SKM-1 (cell line): ENCODE measurements at regions not wholly inside any gene's neighbourhood (a gene's known extent, or its start where the extent isn't known, plus 50 kb on each side); places are given as distances from the start of the nearest gene placed in this dataset.
"Not testable (repeated sequence)": the region's sequence is repeated elsewhere in the genome, so short reads cannot be mapped to it uniquely, and the experiment has no call there.

Source experiments
- DNase-seq: peaks from one replicate; lab custom pipeline; 2025; ENCODE audit not compliant: unreplicated experiment; lab: John Stamatoyannopoulos, UW

DNA sequence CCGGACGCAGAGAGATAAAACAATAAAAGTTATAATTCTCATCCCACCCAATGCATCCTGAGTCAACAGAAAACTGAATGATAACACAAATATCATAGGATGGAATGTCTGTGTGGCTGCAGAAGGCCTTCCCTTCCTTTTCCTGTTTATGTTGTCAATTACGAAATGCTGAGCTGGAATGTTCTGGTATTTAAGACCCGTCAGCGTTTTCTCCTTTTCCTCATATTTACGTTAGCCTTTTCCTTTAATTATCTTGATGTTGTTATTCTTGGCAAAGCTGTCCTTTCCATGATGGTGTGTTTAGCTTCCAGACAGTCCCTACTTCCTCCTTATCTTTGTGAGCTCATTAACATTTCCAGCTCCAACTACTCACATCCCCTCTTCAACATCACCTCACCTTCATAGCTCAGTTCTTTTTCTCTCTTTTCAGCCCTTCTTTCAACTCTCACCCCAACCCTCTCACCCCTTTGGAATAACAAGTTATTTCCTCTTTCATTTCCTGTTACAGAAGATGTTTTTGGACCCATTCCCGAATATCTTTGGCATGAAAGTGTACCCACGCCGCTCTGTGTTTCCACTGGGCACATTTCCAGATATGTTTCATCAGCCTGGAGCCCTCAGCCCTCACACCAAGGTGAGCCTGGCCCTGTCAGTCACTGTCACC lies 221.6 kb downstream of the NR2F1-AS1 start:
- no peak for DNase-seq

DNA sequence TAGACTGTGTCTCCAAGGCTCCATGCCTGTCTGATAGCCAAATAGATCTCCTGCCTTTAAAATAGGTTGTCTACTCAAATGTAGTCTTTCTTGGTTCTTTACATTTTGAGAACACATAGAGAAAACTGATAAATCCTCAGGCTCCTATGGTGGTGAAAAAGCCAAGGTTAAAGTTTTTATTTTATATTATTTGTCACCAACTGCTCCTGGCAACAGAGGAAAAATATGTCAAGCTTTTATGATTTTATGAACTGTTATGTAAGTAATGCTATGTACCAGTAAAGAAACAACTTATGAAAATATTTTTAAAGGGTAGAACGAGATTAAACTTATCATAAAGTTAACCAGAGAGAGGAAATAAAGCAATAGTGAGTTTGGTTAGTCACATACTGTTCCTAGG lies 222.8 kb downstream of the NR2F1-AS1 start:
- no peak for DNase-seq

GRCh38 chr5:93357686-93358085 lies 223.3 kb downstream of the NR2F1-AS1 start:
- DNase-seq = no peak

DNA sequence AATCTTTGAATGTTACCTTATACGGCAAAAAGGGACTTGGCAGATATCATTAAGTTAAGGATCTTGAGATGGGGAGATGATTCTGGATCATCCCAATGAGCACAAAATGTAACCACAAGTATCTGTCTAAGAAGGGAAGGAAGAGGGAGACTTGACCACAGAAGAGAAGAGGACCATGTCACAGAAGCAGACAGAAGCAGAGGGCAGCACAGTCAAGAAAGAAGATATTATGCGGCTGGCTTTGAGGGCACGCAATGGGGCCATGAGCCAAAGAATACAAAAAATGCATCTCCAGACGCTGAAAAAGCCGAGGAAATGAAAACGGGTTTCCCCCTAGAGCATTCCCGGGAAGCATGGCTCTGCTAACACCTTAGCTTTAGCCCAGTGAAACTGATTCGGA lies 225.3 kb downstream of the NR2F1-AS1 start:
- DNase-seq = no peak

GRCh38 chr5:93352186-93352585 lies 228.8 kb downstream of the NR2F1-AS1 start:
- DNase-seq = no peak

DNA sequence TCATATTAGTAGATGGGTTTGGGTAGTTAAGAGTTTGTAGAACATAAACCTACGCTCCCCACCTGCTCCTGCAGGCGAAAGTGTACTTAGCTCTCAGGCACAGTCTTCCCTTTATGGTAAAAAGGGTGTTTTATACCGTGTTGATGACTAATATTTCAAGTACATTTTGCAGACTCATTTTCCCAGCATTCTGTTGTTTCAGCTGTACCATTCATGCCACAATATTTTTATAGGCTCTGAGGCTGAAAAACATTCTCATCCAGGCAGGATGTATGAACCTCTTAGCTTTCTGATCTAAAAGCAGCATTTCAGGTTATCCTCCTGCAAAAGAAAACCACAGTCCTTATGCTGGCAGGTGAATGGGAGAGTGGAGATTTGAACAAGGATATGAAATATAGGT lies 231.4 kb downstream of the NR2F1-AS1 start:
- DNase-seq = no peak

DNA sequence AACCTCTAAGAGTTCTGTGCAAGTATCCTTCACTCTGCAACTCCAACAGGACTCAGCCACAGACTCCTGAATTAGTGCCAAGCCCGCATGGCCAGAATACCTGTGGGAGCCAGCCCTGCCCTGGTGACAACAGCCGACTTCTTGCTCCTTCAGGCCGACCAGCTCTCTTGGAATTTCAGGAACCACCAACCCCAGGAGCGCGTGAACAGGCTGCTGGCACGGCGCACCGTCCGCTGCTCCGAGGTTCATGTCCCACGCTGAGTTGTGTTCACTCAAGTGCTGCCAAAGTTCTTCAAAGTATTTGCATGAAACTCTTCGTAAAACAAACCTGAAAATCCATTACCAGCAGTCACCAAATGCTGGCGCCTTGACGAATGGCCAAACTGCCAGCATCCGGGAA lies 232.8 kb downstream of the NR2F1-AS1 start:
- DNase-seq = no peak

- not testable (repeated sequence) for DNase-seq
These were observed 234.2 kb downstream of the NR2F1-AS1 start for GRCh38 chr5:93346850-93347249.

DNA sequence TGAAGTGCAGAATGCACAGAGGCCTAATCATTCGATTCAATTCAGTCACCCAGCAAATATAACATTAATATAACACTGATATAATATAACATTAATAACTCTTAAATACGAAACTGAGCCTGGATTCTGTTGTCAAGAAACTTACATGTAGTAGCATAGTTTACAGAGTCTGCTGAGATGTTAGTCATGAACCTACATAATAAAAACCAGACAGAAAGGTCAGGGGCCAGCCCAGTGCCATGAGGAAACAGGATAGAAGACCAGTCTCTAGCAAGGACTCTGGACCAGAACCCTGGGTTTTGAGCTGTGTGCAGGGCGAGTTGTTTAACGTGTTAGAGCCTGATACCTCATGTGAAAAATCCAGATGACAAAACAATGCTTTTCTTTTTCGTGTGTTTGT lies 234.7 kb downstream of the NR2F1-AS1 start:
- no peak for DNase-seq

GRCh38 chr5:93343570-93343969 lies 237.4 kb downstream of the NR2F1-AS1 start:
- DNase-seq = no peak

DNA sequence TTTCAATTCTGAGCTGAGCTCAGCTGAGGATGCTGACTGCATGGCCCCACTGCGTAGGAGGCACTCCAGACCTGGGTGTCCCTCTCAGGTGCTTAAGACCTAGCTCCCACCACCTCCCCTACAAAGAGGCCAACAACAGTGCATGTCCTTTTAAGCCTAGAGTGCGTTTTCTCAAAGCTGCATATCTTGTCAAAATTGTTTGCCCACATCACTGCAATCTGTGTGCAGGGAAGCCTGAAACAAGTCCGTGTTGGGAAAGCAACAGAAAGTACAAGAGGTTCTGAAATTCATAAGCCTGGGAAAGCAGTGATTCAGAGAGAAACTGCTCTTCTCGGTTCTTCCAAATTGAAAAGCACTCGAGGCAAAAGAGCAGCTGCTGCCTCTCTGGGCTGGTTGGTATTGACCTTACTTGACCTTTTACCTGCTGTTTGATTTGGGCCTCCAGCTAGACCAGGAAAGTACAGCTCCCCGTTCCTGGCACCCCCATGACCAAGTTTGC lies 238.4 kb downstream of the NR2F1-AS1 start:
- no peak for DNase-seq

DNA sequence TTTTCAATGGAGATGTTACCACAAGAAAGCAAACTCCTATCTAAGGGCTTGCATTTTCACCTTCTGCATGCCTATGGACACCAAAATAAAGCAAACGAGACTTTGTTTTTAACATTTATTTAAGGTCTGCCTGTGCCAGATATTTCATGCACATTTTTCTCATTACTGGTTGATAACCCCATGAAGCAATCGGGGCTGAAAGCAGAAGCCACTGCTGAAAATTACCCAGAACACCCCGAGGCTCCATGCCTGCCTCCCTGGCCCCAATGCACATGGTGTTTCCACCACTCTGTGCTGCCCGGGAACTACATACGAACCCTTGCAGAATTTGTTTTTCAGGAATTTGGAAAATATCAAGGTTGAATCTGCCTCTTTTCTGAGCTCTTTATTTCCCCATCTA lies 240.1 kb downstream of the NR2F1-AS1 start:
- DNase-seq = no peak

- DNase-seq = no peak
These were observed 243.9 kb downstream of the NR2F1-AS1 start for GRCh38 chr5:93337138-93337537.

DNA sequence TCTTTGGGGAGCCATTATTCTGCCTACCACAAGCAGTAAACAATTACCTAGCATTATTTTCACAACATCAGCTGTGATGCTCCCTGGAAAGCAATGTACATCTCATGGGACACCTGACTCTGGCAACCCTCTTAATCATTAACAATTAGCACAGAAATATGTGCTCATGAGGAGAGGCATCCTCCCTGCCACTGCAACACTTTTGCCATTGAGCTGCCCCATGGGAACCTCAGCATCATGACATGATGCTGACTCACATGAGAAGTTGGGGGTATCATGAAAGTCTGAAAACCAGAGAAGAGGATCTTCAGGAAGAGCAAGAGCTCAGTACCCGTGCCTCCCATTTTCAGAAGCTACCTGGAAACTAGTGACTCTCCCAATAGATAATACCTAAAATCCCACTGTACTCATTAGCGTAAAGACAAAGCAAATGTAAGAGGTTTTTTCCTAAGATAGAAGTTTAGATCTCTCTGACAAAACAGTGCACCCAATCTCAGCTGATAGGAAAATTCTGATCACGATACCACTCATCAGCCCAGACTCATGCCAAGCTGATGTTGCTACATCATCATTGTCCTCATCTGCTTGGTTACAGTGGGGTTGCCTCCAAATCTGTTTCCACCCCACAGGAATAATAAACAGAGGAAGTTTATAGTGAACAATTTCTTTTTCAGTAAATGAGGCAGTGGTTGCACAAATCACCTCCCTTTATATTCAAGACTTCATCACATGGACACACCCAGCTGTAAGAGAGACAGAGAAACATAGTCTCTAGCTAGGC lies 244.5 kb downstream of the NR2F1-AS1 start:
- no peak for DNase-seq

DNA sequence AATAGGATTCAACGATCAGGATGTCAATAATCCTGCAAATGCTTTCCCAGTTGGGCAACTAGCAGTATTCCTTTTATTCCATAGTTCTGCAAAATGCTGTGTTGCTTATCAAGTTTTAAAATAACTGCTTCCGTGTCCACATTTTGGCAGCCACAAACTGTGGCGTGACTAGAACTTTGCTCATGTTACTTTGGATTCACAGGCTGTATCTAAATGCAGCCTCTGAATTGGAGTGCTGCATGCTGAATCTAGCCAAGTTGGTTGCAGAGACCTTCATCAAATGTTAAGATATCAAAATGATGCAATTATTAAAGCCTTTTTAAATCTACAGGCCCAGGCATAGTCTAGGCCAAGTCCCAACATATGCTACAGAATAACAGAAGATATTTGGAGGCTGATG lies 249.2 kb downstream of the NR2F1-AS1 start:
- no peak for DNase-seq

GRCh38 chr5:93331241-93331640 lies 249.8 kb downstream of the NR2F1-AS1 start:
- no peak for DNase-seq

DNA sequence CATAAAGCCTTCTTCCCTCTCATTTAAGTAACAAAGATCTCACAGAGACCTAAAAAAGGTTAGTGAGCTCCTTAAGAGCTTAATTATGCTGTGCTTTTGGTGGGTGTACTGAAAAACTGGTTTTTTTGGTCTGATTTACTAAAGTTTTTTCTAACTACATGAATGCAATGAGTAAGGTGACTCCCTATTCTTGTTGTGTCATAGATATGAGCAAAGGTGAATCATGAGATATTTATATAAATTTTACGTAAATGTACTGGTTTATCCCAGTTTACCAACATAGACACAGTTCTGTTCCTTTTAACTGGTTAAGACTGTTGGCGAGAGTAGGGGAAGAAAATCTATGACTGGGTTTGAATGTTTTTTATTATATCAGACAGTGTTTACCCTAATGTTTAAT lies 250.5 kb downstream of the NR2F1-AS1 start:
- DNase-seq = no peak

DNA sequence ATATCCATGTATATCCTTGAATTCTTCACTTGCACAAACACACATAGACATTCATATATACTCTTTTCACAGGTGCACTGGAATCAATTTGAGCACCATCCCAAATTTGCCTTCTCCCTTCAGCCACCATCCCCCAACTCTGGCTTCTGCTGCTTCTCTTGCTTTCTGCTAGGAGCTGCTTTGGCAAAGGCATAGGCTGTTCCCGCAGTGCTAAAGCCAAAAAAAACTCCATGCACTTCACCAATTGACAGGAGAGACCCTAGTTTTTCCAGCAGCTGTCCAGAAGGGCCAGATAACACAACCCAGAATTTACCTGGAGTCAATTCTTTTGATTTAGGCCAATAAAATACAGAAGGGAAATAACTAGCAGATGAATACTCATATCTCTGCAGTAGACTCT lies 251.3 kb downstream of the NR2F1-AS1 start:
- no peak for DNase-seq

GRCh38 chr5:93328833-93329232 lies 252.2 kb downstream of the NR2F1-AS1 start:
- DNase-seq = no peak

- DNase-seq = no peak
These were observed 253.4 kb downstream of the NR2F1-AS1 start for GRCh38 chr5:93327605-93328004.

GRCh38 chr5:93325946-93326345 lies 255.1 kb downstream of the NR2F1-AS1 start:
- no peak for DNase-seq
